ENCODE measurements at regions not wholly inside any gene's neighbourhood (a gene's known extent, or its start where the extent isn't known, plus 50 kb on each side); places are given as distances from the start of the nearest gene placed in this dataset.
"Not testable (repeated sequence)": the region's sequence is repeated elsewhere in the genome, so short reads cannot be mapped to it uniquely, and the experiment has no call there.

- DNase-seq (ENCODE audit: low read depth), result no peak
- H3K4me3 ChIP-seq (ENCODE audit: low read depth, low read length), result no peak overlapping the region
- no peak for TF ChIP-seq CTCF (conservative IDR thresholded peaks at IDR 0.05; ENCODE audit: low read depth, low read length)
These were observed 538.9 kb upstream of the GRM7 start for GRCh38 chr3:6321999-6322398.

GRCh38 chr3:6326771-6327170, 534.1 kb upstream of the GRM7 start:
- no peak overlapping the region for H3K4me3 ChIP-seq (ENCODE audit: low read depth, low read length)
- no peak for TF ChIP-seq CTCF (conservative IDR thresholded peaks at IDR 0.05; ENCODE audit: low read depth, low read length)
- DNase-seq (ENCODE audit: low read depth), result no peak

GRCh38 chr3:6340980-6341325, 520.0 kb upstream of the GRM7 start:
- H3K4me3 ChIP-seq (ENCODE audit: low read depth, low read length); DNase-seq (ENCODE audit: low read depth): not testable (repeated sequence)

GRCh38 chr3:6351752-6352151, 509.2 kb upstream of the GRM7 start:
- TF ChIP-seq CTCF (conservative IDR thresholded peaks at IDR 0.05; ENCODE audit: low read depth, low read length), result no peak
- no peak overlapping the region for H3K4me3 ChIP-seq (ENCODE audit: low read depth, low read length)
- no peak for DNase-seq (ENCODE audit: low read depth)

- TF ChIP-seq CTCF (conservative IDR thresholded peaks at IDR 0.05; ENCODE audit: low read depth, low read length), result no peak
- DNase-seq (ENCODE audit: low read depth), result no peak
These were observed 506.3 kb upstream of the GRM7 start for GRCh38 chr3:6354653-6355052.

GRCh38 chr3:6362406-6362805, 498.5 kb upstream of the GRM7 start:
- no peak overlapping the region for H3K4me3 ChIP-seq (ENCODE audit: low read depth, low read length)
- DNase-seq (ENCODE audit: low read depth), result no peak
- no peak for TF ChIP-seq CTCF (conservative IDR thresholded peaks at IDR 0.05; ENCODE audit: low read depth, low read length)

More at GRCh38 chr3:6354653-6355052, 506.3 kb upstream of the GRM7 start:
- H3K4me3 ChIP-seq (ENCODE audit: low read depth, low read length), result no peak overlapping the region

- no peak for DNase-seq (ENCODE audit: low read depth)
- TF ChIP-seq CTCF (conservative IDR thresholded peaks at IDR 0.05; ENCODE audit: low read depth, low read length), result no peak
- H3K4me3 ChIP-seq (ENCODE audit: low read depth, low read length), result no peak overlapping the region
These were observed 493.7 kb upstream of the GRM7 start for GRCh38 chr3:6367171-6367570.

GRCh38 chr3:6392123-6392522, 468.8 kb upstream of the GRM7 start:
- no peak for DNase-seq (ENCODE audit: low read depth)
- no peak overlapping the region for H3K4me3 ChIP-seq (ENCODE audit: low read depth, low read length)
- no peak for TF ChIP-seq CTCF (conservative IDR thresholded peaks at IDR 0.05; ENCODE audit: low read depth, low read length)
